HepG2 (cell line): ENCODE measurements at regions not wholly inside any gene's neighbourhood (a gene's known extent, or its start where the extent isn't known, plus 50 kb on each side); places are given as distances from the start of the nearest gene placed in this dataset.

Source experiments
- ATAC-seq: fragments of 200-7000 bp; cut with Tn5 transposase; 3 replicates; pipeline ENCODE4 v1.9.1; 2020; ENCODE audit warnings: mild to moderate bottlenecking, moderate library complexity
- BruUV-seq: library from RNA; stranded (reverse); fragments of 400-500 nt; replicated peaks from 2 replicates; lab custom pipeline; 2021; lab: Mats Ljungman, UMichigan
- CTCF ChIA-PET: fragments of 300-600 bp; formaldehyde crosslinking; extraction: SDS; loops from one replicate; lab custom pipeline; 2021; ENCODE audit warnings: low total read pairs, inconsistent platforms, low intra/inter-chr PET ratio; lab: Yijun Ruan, JAX
- POLR2A ChIA-PET: fragments of 350-600 bp; sonication (Branson Sonifier 250); formaldehyde crosslinking; loops from one replicate; lab custom pipeline; 2020; ENCODE audit warnings: antibody characterized with exemption, inconsistent platforms; lab: Yijun Ruan, JAX
- DNase-seq: peaks from one replicate; pipeline ENCODE4 v3.0.0-alpha.2; 2015; ENCODE audit warnings: low spot score
- FAIRE-seq: peaks from 3 replicates; lab custom pipeline; 2011; peaks lifted over from hg19 to GRCh38; lab: Jason Lieb, UNC
- H2AFZ ChIP-seq: one replicate; pipeline ENCODE4 v1.6.1; 2011; ENCODE audit warnings: low read length, inconsistent platforms
- H3K27ac ChIP-seq: fragments of 300-600 bp; 3 replicates; pipeline ENCODE4 v1.8.0; 2011; ENCODE audit warnings: mixed run types, mild to moderate bottlenecking, mixed read lengths, low read length, inconsistent platforms; ENCODE audit not compliant: insufficient read depth; ENCODE audit errors: extremely low read length
- H3K27me3 ChIP-seq, 2 experiments: fragments of 200-600 bp in 1 of 2; 2 replicates in 1 of 2; 3 replicates in 1 of 2; pipeline versions ENCODE4 v1.6.0 to v1.8.0; 2011; ENCODE audit warnings: low read length in 2 of 2, mild to moderate bottlenecking in 2 of 2, moderate library complexity in 2 of 2, inconsistent platforms in 1 of 2; ENCODE audit not compliant: insufficient read depth in 2 of 2, control insufficient read depth in 1 of 2
- H3K36me3 ChIP-seq, 2 experiments: fragments of 200-600 bp in 1 of 2; replicated peaks in 1 of 2; 2 replicates in 1 of 2; 3 replicates in 1 of 2; pipeline versions ENCODE4 v1.5.1 to v1.8.0; 2011; ENCODE audit warnings: low read length in 2 of 2, inconsistent platforms in 1 of 2; ENCODE audit not compliant: insufficient read depth in 2 of 2, control insufficient read depth in 1 of 2
- H3K4me1 ChIP-seq: 2 replicates; pipeline ENCODE4 v1.5.1; 2012; ENCODE audit warnings: low read length, inconsistent platforms; ENCODE audit not compliant: insufficient read depth
- H3K4me2 ChIP-seq: 2 replicates; pipeline ENCODE4 v1.6.0; 2011; ENCODE audit warnings: low read depth, low read length, inconsistent platforms
- H3K4me3 ChIP-seq, 3 experiments: fragments of 200-600 bp in 1 of 3; sonication (generic), shearing (Covaris generic) in 1 of 3; replicated peaks in 1 of 3; 2 replicates each; pipeline ENCODE4 v1.5.1; 2011 to 2016; ENCODE audit warnings: low read length in 3 of 3, inconsistent platforms in 2 of 3, low read depth in 2 of 3, mild to moderate bottlenecking in 2 of 3, control low read depth in 1 of 3, mixed read lengths in 1 of 3; ENCODE audit not compliant: insufficient read depth in 1 of 3
- H3K79me2 ChIP-seq: one replicate; pipeline ENCODE4 v1.6.1; 2011; ENCODE audit warnings: low read length, inconsistent platforms; ENCODE audit not compliant: insufficient read depth
- H3K9ac ChIP-seq: 2 replicates; pipeline ENCODE4 v1.6.0; 2011; ENCODE audit warnings: mild to moderate bottlenecking, low read depth, low read length, inconsistent platforms; ENCODE audit not compliant: insufficient read depth
- H3K9me3 ChIP-seq: 2 replicates; pipeline ENCODE4 v1.5.1; 2012; ENCODE audit warnings: mild to moderate bottlenecking, low read length
- H4K20me1 ChIP-seq: 2 replicates; pipeline ENCODE4 v1.6.0; 2011; ENCODE audit warnings: inconsistent platforms, mild to moderate bottlenecking, low read length, moderate library complexity; ENCODE audit not compliant: insufficient read depth
- NR1H2 ChIP-seq: sonication (generic); formaldehyde crosslinking; IDR thresholded peaks from 2 replicates; pipeline ENCODE4 v1.8.1; 2022; ENCODE audit warnings: low read depth, missing genetic modification reagents, borderline replicate concordance
- TRIM24 ChIP-seq: sonication (generic); formaldehyde crosslinking; IDR thresholded peaks from 2 replicates; pipeline ENCODE4 v1.8.0; 2022; ENCODE audit warnings: mild to moderate bottlenecking, missing genetic modification reagents
- WGBS: methylation state at CpG from one replicate; pipeline ENCODE4 v1.1.6; 2017; ENCODE audit warnings: low lambda C conversion rate; 5-methylcytosine and 5-hydroxymethylcytosine counted together
- in situ Hi-C: cut with HindIII; loops from 2 replicates; pipeline ENCODE4 v1.10.0; 2017; ENCODE audit warnings: low pct_unique_long_range_greater_than_20kb; ENCODE audit not compliant: extremely low pct_ligation_motif_present
- intact Hi-C: fragments of 100-400 bp; cut with micrococcal nuclease; formaldehyde crosslinking; loops from one replicate; pipeline ENCODE4 v1.10.0; 2022; ENCODE audit not compliant: unreplicated experiment
- TF ChIP-seq, protein P1 (sequence below): sonication (generic); formaldehyde crosslinking; IDR thresholded peaks from 2 replicates; pipeline ENCODE4 v1.8.1; 2022; ENCODE audit warnings: low read depth, mild to moderate bottlenecking, missing genetic modification reagents
- TF ChIP-seq, protein P2 (sequence below), 2 experiments: sonication (generic) in 1 of 2; formaldehyde crosslinking in 1 of 2; IDR thresholded peaks; 2 replicates each; pipeline versions ENCODE4 v1.4.0 to v1.6.1; 2016 to 2020; ENCODE audit warnings: borderline replicate concordance in 1 of 2, low read depth in 1 of 2, mild to moderate bottlenecking in 1 of 2, missing genetic modification reagents in 1 of 2
- TF ChIP-seq, protein P3 (sequence below): sonication (generic); formaldehyde crosslinking; IDR thresholded peaks from 2 replicates; pipeline ENCODE4 v1.4.0; 2020; ENCODE audit warnings: missing genetic modification reagents
- TF ChIP-seq, protein P4 (sequence below): sonication (generic); formaldehyde crosslinking; IDR thresholded peaks from 2 replicates; pipeline ENCODE4 v1.4.0; 2020; ENCODE audit warnings: mild to moderate bottlenecking, missing genetic modification reagents

DNA sequence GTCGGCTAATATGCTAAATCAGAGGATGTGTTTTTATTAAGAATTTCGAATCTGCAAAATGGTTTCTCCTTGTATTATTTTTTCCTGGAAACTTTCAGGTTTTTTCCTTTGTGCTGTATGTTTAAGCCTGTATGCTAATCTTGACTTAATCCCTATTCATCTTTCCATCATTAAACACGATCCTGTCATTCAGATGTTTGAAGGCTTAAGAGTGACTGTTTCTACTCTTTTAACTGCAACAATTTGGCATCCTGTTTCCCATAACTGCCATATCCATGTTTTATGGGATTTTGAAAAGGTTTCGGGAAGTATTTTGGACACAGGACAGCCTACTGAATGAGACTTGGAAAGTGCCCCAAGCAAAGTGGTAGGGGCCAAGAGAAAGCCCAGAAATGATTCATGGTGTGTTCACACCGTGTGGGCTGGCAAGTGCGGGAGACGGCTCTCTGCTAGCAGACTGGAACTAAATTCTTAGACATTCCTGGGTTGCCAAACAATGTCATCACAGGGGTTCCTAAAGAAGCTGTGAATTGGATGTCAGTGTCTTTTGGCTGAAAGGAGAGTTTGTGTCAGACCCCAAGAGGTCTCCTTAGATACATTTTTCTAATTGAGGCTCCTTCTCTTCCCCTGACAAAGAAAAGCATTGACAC is 125.4 kb upstream of the ADAMTS16 start:
- no peak for ATAC-seq
- in situ Hi-C loops: no loop called here
- TF ChIP-seq, protein P1, sequence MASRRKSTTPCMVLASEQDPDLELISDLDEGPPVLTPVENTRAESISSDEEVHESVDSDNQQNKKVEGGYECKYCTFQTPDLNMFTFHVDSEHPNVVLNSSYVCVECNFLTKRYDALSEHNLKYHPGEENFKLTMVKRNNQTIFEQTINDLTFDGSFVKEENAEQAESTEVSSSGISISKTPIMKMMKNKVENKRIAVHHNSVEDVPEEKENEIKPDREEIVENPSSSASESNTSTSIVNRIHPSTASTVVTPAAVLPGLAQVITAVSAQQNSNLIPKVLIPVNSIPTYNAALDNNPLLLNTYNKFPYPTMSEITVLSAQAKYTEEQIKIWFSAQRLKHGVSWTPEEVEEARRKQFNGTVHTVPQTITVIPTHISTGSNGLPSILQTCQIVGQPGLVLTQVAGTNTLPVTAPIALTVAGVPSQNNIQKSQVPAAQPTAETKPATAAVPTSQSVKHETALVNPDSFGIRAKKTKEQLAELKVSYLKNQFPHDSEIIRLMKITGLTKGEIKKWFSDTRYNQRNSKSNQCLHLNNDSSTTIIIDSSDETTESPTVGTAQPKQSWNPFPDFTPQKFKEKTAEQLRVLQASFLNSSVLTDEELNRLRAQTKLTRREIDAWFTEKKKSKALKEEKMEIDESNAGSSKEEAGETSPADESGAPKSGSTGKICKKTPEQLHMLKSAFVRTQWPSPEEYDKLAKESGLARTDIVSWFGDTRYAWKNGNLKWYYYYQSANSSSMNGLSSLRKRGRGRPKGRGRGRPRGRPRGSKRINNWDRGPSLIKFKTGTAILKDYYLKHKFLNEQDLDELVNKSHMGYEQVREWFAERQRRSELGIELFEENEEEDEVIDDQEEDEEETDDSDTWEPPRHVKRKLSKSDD (CRISPR knock-in tag): no peak
- TF ChIP-seq, protein P2, sequence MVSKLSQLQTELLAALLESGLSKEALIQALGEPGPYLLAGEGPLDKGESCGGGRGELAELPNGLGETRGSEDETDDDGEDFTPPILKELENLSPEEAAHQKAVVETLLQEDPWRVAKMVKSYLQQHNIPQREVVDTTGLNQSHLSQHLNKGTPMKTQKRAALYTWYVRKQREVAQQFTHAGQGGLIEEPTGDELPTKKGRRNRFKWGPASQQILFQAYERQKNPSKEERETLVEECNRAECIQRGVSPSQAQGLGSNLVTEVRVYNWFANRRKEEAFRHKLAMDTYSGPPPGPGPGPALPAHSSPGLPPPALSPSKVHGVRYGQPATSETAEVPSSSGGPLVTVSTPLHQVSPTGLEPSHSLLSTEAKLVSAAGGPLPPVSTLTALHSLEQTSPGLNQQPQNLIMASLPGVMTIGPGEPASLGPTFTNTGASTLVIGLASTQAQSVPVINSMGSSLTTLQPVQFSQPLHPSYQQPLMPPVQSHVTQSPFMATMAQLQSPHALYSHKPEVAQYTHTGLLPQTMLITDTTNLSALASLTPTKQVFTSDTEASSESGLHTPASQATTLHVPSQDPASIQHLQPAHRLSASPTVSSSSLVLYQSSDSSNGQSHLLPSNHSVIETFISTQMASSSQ (IDR thresholded peaks at IDR 0.05; ENCODE audit: low read depth): no peak
- TF ChIP-seq, protein P2 (CRISPR knock-in tag; IDR thresholded peaks at IDR 0.05; ENCODE audit: borderline replicate concordance): no peak
- TF ChIP-seq, protein P3, sequence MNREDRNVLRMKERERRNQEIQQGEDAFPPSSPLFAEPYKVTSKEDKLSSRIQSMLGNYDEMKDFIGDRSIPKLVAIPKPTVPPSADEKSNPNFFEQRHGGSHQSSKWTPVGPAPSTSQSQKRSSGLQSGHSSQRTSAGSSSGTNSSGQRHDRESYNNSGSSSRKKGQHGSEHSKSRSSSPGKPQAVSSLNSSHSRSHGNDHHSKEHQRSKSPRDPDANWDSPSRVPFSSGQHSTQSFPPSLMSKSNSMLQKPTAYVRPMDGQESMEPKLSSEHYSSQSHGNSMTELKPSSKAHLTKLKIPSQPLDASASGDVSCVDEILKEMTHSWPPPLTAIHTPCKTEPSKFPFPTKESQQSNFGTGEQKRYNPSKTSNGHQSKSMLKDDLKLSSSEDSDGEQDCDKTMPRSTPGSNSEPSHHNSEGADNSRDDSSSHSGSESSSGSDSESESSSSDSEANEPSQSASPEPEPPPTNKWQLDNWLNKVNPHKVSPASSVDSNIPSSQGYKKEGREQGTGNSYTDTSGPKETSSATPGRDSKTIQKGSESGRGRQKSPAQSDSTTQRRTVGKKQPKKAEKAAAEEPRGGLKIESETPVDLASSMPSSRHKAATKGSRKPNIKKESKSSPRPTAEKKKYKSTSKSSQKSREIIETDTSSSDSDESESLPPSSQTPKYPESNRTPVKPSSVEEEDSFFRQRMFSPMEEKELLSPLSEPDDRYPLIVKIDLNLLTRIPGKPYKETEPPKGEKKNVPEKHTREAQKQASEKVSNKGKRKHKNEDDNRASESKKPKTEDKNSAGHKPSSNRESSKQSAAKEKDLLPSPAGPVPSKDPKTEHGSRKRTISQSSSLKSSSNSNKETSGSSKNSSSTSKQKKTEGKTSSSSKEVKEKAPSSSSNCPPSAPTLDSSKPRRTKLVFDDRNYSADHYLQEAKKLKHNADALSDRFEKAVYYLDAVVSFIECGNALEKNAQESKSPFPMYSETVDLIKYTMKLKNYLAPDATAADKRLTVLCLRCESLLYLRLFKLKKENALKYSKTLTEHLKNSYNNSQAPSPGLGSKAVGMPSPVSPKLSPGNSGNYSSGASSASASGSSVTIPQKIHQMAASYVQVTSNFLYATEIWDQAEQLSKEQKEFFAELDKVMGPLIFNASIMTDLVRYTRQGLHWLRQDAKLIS: no peak
- TF ChIP-seq, protein P4, sequence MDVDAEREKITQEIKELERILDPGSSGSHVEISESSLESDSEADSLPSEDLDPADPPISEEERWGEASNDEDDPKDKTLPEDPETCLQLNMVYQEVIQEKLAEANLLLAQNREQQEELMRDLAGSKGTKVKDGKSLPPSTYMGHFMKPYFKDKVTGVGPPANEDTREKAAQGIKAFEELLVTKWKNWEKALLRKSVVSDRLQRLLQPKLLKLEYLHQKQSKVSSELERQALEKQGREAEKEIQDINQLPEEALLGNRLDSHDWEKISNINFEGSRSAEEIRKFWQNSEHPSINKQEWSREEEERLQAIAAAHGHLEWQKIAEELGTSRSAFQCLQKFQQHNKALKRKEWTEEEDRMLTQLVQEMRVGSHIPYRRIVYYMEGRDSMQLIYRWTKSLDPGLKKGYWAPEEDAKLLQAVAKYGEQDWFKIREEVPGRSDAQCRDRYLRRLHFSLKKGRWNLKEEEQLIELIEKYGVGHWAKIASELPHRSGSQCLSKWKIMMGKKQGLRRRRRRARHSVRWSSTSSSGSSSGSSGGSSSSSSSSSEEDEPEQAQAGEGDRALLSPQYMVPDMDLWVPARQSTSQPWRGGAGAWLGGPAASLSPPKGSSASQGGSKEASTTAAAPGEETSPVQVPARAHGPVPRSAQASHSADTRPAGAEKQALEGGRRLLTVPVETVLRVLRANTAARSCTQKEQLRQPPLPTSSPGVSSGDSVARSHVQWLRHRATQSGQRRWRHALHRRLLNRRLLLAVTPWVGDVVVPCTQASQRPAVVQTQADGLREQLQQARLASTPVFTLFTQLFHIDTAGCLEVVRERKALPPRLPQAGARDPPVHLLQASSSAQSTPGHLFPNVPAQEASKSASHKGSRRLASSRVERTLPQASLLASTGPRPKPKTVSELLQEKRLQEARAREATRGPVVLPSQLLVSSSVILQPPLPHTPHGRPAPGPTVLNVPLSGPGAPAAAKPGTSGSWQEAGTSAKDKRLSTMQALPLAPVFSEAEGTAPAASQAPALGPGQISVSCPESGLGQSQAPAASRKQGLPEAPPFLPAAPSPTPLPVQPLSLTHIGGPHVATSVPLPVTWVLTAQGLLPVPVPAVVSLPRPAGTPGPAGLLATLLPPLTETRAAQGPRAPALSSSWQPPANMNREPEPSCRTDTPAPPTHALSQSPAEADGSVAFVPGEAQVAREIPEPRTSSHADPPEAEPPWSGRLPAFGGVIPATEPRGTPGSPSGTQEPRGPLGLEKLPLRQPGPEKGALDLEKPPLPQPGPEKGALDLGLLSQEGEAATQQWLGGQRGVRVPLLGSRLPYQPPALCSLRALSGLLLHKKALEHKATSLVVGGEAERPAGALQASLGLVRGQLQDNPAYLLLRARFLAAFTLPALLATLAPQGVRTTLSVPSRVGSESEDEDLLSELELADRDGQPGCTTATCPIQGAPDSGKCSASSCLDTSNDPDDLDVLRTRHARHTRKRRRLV (CRISPR knock-in tag): no peak
- TF ChIP-seq TRIM24: no peak
- no peak for TF ChIP-seq NR1H2

More for the DNA sequence above, 125.4 kb upstream of the ADAMTS16 start:
- Histone ChIP-seq H3K27ac (no peak overlapping the region), H3K4me1 (no peaks in the 10 kb centered on the region), H3K79me2 (no peaks in the 10 kb centered on the region), H3K9me3 (no peaks in the 10 kb centered on the region), H2AFZ (no peak overlapping the region), H4K20me1 (no peaks in the 10 kb centered on the region), H3K36me3 (no peaks in the 10 kb centered on the region), H3K9ac (no peak overlapping the region), H3K4me3 (no peak overlapping the region), H3K4me2 (no peak overlapping the region), H3K27me3 (peaks cover 0 to 8% of the 10 kb centered on the region in 2 experiments; a peak in 1 of 5 replicates)
- ChIA-PET CTCF (no interaction called here), POLR2A (interaction anchor here (0.6 kb wide), 1 partner anchor 27 kb away, joined by 3 read pairs; no protein-coding TSS in a partner anchor)
- no peak for DNase-seq
- intact Hi-C loops: no loop called here
- no peak for FAIRE-seq
- BruUV-seq: no TSS peak
- 10% methylated on average over 7 of the region's 7 CpGs for WGBS
